ENCODE measurements at regions not wholly inside any gene's neighbourhood (a gene's known extent, or its start where the extent isn't known, plus 50 kb on each side); places are given as distances from the start of the nearest gene placed in this dataset.

DNA sequence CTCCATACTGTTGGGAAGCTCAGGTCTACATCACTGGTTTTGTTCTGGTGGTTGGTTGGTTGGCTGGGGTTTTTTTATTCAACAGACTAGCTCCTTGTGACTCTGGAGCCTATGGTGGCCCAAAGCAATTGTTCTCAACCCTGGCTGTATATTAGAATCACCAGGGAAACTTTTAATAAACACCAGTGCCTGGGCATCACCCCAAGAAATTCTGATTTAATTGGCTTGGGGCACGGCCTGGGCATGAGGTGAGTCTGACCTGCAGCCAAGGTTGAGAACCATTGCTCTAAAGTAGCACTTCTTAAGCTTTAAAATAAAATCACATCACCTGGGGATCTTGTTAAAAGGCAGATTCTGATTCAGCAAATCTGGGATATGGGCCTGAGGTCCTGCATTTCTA is 184.1 kb downstream of the C1D start:
- Histone ChIP-seq H4K20me1 (ENCODE audit: control insufficient read depth, extremely low read depth, insufficient read depth, low read length) (no peaks in the 10 kb centered on the region), H2AFZ (ENCODE audit: control insufficient read depth, low read length) (no peak overlapping the region), H3K9ac (ENCODE audit: control insufficient read depth, extremely low read depth, insufficient read depth, low read length) (no peak overlapping the region), H3K9me1 (ENCODE audit: control insufficient read depth, extremely low read depth, insufficient read depth, low read length) (no peaks in the 10 kb centered on the region), H3K27ac (ENCODE audit: control insufficient read depth, insufficient read depth, low read length) (no peak overlapping the region), H3K9me3 (ENCODE audit: control insufficient read depth, low read depth, low read length) (no peaks in the 10 kb centered on the region), H3K4me1 (ENCODE audit: control insufficient read depth, extremely low read depth, insufficient read depth, low read length) (peaks cover 18% of the 10 kb centered on the region), H3K27me3 (ENCODE audit: control insufficient read depth, extremely low read depth, insufficient read depth, low read length) (no peaks in the 10 kb centered on the region), H3K79me2 (ENCODE audit: control insufficient read depth, insufficient read depth, low read length) (no peaks in the 10 kb centered on the region), H3K4me3 (ENCODE audit: control insufficient read depth in 2 of 3, extremely low read depth in 1 of 3, insufficient read depth in 2 of 3, low read depth in 1 of 3, low read length in 3 of 3) (no peak overlapping the region), H3K4me2 (ENCODE audit: control insufficient read depth, extremely low read depth, insufficient read depth, low read depth, low read length) (no peak overlapping the region), H3K36me3 (ENCODE audit: control insufficient read depth in 2 of 2, extremely low read depth in 1 of 2, insufficient read depth in 2 of 2, low read length in 2 of 2) (no peaks in the 10 kb centered on the region)
- no peak for FAIRE-seq
- TF ChIP-seq, protein P1, sequence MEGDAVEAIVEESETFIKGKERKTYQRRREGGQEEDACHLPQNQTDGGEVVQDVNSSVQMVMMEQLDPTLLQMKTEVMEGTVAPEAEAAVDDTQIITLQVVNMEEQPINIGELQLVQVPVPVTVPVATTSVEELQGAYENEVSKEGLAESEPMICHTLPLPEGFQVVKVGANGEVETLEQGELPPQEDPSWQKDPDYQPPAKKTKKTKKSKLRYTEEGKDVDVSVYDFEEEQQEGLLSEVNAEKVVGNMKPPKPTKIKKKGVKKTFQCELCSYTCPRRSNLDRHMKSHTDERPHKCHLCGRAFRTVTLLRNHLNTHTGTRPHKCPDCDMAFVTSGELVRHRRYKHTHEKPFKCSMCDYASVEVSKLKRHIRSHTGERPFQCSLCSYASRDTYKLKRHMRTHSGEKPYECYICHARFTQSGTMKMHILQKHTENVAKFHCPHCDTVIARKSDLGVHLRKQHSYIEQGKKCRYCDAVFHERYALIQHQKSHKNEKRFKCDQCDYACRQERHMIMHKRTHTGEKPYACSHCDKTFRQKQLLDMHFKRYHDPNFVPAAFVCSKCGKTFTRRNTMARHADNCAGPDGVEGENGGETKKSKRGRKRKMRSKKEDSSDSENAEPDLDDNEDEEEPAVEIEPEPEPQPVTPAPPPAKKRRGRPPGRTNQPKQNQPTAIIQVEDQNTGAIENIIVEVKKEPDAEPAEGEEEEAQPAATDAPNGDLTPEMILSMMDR (optimal IDR thresholded peaks at IDR 0.05 in 1 of 3, IDR thresholded peaks at IDR 0.05 in 1 of 3, conservative IDR thresholded peaks at IDR 0.05 in 1 of 3; ENCODE audit: extremely low read depth in 1 of 3, insufficient read depth in 2 of 3, low read length in 3 of 3) = no peak
- no peak for TF ChIP-seq EZH2 (IDR thresholded peaks at IDR 0.05; ENCODE audit: low read length)
- no peak for DNase-seq (ENCODE audit: low read depth, low spot score)
- dilution Hi-C loops (cut with MboI; ENCODE audit: extremely low pct_ligation_motif_present, low sequenced_read_pairs) = no loop called here

DNA sequence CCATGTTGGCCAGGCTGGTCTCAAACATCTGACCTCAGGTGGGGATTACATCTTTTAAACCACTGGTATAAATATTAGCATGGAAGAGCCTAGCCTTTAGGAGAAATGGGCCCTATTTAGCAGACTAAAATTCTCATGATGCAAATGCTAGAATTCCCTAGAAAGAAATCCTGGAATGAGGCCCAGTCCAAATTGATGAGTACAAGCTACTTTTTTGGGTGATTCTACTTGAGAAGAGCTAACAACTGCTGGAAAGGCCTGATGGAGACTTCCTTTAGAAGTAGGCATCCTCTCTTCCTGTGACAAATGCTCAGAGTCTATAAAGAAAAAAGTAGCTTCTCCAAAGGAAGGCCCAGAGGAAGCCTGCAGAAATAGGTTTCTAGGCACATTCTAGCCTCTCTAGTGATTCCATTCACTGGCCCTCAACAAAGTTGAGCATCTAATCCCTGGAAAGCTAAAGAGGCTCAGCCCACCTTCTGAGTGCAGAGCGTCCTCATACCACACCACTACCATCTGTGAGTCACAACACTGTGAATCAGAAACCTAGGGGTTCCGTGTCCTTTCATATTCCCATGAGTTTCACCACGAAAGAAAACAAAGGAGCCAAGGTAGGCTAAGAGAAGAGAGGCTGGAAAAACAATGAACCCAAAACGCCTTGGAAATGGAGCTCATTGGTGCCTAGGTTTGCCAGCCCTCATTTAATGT is 183.1 kb downstream of the C1D start:
- no peaks in the 10 kb centered on the region for H3K79me2 ChIP-seq (ENCODE audit: control insufficient read depth, insufficient read depth, low read length)
- TF ChIP-seq EZH2 (IDR thresholded peaks at IDR 0.05; ENCODE audit: low read length) = no peak
- TF ChIP-seq, protein P1 (optimal IDR thresholded peaks at IDR 0.05 in 1 of 3, IDR thresholded peaks at IDR 0.05 in 1 of 3, conservative IDR thresholded peaks at IDR 0.05 in 1 of 3; ENCODE audit: extremely low read depth in 1 of 3, insufficient read depth in 2 of 3, low read length in 3 of 3) = no peak
- DNase-seq (ENCODE audit: low read depth, low spot score) (peak; percentile 50), FAIRE-seq (peak; percentile 87)
- no peaks in the 10 kb centered on the region for H3K9me3 ChIP-seq (ENCODE audit: control insufficient read depth, low read depth, low read length)
- H2AFZ ChIP-seq (ENCODE audit: control insufficient read depth, low read length) = peak overlapping the region; percentile 75
- no peaks in the 10 kb centered on the region for H3K36me3 ChIP-seq (ENCODE audit: control insufficient read depth in 2 of 2, extremely low read depth in 1 of 2, insufficient read depth in 2 of 2, low read length in 2 of 2)
- H3K4me2 ChIP-seq (ENCODE audit: control insufficient read depth, extremely low read depth, insufficient read depth, low read depth, low read length) = peak overlapping the region; percentile 70
- H3K4me3 ChIP-seq (ENCODE audit: control insufficient read depth in 2 of 3, extremely low read depth in 1 of 3, insufficient read depth in 2 of 3, low read depth in 1 of 3, low read length in 3 of 3) = no peak overlapping the region
- no peaks in the 10 kb centered on the region for H3K27me3 ChIP-seq (ENCODE audit: control insufficient read depth, extremely low read depth, insufficient read depth, low read length)
- H3K27ac ChIP-seq (ENCODE audit: control insufficient read depth, insufficient read depth, low read length) = peak overlapping the region; percentile 82
- H3K4me1 ChIP-seq (ENCODE audit: control insufficient read depth, extremely low read depth, insufficient read depth, low read length) = peaks cover 18% of the 10 kb centered on the region
- H3K9ac ChIP-seq (ENCODE audit: control insufficient read depth, extremely low read depth, insufficient read depth, low read length) = peak overlapping the region; percentile 52
- no peaks in the 10 kb centered on the region for H4K20me1 ChIP-seq (ENCODE audit: control insufficient read depth, extremely low read depth, insufficient read depth, low read length)
- dilution Hi-C loops (cut with MboI; ENCODE audit: extremely low pct_ligation_motif_present, low sequenced_read_pairs) = no loop called here
- H3K9me1 ChIP-seq (ENCODE audit: control insufficient read depth, extremely low read depth, insufficient read depth, low read length) = no peaks in the 10 kb centered on the region
